ENCODE measurements at regions not wholly inside any gene's neighbourhood (a gene's known extent, or its start where the extent isn't known, plus 50 kb on each side); places are given as distances from the start of the nearest gene placed in this dataset.

DNA sequence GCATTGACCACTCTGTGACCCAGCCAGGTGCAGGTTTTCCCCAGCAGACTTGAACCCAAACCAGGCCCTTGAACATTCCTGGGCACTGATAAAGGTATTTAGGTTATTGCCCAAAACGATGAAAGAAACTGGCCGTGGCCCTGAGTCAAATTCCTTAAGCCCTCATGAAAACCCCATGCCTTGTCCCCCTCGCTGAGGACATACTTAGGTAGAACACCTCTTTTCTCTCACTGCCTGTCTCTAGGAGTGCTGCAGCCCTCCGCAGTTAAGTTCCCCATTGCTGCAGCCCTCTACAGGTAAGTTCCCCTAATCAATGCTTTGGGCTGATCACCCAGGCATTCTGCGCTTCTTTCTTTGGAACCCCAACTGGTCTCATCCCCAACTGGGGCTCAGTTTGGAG lies 961.6 kb downstream of the TBC1D22A start:
- TF ChIP-seq, protein P1, sequence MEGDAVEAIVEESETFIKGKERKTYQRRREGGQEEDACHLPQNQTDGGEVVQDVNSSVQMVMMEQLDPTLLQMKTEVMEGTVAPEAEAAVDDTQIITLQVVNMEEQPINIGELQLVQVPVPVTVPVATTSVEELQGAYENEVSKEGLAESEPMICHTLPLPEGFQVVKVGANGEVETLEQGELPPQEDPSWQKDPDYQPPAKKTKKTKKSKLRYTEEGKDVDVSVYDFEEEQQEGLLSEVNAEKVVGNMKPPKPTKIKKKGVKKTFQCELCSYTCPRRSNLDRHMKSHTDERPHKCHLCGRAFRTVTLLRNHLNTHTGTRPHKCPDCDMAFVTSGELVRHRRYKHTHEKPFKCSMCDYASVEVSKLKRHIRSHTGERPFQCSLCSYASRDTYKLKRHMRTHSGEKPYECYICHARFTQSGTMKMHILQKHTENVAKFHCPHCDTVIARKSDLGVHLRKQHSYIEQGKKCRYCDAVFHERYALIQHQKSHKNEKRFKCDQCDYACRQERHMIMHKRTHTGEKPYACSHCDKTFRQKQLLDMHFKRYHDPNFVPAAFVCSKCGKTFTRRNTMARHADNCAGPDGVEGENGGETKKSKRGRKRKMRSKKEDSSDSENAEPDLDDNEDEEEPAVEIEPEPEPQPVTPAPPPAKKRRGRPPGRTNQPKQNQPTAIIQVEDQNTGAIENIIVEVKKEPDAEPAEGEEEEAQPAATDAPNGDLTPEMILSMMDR (IDR thresholded peaks at IDR 0.05; ENCODE audit: low read depth, low read length, poor library complexity, severe bottlenecking) = no peak
- TF ChIP-seq EZH2phosphoT487 (IDR thresholded peaks at IDR 0.05; ENCODE audit: borderline replicate concordance, low read length) = no peak
